SKM-1 treated with dmso at 0.1 percent for 144 hours (cell line): ENCODE measurements at regions not wholly inside any gene's neighbourhood (a gene's known extent, or its start where the extent isn't known, plus 50 kb on each side); places are given as distances from the start of the nearest gene placed in this dataset.
A peak's percentile ranks its signal among the peaks of the same experiment; 100 is the strongest.

Experiments
- DNase-seq: peaks from one replicate; lab custom pipeline; 2025; ENCODE audit not compliant: unreplicated experiment; lab: John Stamatoyannopoulos, UW

DNA sequence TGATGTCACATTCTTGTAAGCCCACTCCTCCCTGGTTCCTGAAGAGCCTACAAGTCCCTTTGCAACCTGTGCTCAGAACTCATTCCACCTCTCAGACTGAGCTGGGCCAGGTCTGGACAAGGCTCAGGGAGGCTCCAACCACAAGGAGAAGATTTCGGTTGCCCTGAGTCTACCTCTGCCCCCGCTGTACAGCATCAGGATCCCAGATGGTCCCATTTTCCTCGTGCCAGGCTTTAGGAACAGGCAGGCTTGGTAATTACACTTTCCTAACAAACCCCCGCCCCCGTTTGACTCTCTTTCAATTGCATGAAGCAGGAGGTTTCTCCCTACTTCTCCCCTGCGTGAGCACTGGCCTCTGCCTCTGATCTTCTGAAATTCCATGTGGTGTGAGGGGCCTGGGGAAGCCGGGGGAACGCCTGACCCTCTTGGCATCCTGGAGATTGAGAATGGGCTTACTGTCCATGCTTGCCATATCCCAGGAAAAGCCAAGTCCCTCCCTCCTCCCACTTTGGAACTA lies 86.9 kb upstream of the CTNNA1 start:
- no peak for DNase-seq

DNA sequence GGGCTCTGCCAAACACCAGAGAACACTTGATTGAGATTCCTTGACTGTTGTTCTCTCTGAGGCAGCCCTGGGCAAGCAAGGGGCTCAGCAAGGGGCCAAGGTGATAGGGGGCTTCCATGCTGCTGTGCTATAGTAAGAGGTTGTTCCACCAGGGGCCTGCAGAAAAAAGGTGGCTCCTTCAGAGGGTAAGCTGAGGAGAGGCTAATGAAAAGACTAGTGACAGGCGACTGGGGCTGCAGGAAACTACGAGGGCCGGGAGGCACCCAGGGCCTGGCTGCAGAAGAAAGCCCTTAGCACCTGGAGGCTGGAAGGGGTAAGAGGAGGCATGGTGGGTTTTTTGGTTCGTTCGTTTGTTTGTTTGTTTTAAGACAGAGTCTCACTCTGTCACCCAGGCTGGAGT lies 88.0 kb upstream of the CTNNA1 start:
- DNase-seq: no peak

DNA sequence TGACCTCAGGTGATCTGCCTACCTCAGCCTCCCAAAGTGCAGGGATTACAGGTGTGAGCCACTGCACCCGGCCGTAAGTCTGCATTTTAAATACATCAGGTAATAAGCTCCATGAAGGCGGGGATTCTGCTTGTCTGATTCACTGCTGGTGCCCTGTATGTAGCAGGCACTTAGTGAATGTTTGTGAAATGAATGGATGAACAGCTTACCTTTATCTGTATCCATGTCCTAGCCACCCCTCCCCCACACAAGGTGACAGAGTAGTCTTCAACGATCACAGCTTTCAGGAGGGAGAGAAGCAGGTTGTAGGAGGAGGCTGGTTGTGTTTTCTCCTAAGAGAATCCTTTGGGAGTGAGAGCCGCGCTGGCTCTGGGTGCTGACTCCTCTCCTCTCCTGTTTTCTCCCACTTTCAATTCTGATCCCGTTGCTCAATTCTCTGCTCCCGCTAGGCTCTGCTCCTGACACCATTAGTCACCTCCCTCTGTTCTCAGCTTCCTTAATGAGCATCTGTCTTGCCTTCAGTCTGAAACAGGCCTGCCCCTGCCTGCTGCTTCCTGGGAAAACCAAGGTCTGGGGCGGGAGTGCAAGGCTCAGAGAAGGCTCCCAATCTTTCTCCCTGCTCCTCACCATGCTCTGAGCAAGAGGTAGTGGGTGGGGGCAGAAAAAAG lies 88.8 kb upstream of the CTNNA1 start:
- no peak for DNase-seq

DNA sequence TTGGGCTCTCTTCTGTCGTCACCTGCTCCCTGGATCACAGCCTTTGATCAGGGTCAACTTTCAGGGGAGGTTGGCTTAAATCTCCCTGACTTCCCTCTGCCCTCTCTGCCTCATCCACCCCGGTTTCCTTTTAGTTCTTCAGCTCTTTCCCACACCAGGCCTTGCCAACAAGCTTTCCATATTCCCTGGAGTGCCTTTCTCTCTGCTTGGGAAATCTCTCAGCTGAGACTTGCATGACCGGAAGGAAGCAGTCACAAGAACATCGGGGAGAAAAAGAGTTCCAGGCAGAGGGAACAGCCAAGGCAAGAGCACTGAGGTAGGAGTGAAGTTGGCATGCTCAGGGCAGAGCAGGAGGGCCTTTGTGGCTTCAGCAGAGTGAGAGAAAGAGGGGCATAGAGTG lies 88.4 kb upstream of the HSPA9 start:
- no peak for DNase-seq

DNA sequence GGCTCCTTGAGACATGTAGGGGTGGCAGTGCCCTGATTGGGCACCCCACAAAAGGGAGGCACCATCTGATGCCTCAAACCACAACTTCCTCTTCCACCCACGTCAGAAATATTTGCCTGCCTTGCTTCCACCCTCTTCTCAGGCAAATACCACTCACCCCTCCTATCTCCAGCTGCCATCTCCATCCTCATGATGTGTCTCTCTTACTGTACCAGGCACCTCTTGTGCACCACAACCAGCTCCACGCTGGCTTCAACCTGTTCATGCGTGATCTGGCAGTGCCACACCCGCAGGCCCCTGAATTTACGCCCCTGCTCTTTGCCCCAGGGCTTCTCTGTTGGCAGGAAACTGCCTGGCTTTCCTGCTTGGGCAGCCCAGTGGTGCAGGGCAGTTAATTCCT lies 87.8 kb upstream of the HSPA9 start:
- peak; percentile 18 for DNase-seq

DNA sequence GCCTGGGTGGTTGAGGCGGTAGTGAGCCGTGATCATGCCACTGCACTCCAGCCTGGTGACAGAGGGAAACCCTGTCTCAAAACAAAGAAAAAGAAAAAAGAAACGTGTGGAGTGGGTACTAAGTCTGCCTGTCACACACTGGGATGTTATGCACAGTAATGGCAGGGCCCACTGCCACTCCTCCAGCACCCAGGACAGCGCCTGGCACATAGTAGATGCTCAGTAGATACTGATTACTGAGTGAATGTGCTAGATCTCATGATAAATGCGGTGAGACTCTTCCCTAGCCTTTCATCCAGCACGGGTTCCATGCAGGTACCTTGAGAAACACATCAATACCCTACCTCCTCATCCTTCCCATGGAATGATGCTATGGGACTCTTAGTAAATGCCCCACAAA lies 87.4 kb upstream of the HSPA9 start:
- no peak for DNase-seq

DNA sequence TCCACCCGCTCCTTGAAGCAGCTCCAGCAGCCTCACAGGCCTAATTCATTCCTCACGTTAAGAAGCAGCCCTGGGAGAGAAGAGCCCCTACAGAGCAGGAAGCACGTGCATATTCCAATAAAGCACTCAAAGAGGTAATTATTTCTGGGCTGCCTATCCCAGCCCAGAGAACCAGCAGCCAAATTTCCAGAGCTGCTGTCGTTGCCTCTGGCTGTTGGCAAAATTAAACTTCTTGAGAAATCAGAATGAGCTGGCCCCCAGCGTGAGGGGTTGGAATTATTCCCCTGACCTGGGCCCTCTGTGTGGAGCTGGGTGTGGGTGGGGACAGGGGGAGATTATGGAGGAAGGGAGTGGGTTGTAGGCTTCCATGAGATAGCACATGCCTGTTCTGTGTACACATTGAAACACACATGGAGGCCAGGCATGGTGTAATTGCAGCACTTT lies 86.8 kb upstream of the HSPA9 start:
- no peak for DNase-seq

DNA sequence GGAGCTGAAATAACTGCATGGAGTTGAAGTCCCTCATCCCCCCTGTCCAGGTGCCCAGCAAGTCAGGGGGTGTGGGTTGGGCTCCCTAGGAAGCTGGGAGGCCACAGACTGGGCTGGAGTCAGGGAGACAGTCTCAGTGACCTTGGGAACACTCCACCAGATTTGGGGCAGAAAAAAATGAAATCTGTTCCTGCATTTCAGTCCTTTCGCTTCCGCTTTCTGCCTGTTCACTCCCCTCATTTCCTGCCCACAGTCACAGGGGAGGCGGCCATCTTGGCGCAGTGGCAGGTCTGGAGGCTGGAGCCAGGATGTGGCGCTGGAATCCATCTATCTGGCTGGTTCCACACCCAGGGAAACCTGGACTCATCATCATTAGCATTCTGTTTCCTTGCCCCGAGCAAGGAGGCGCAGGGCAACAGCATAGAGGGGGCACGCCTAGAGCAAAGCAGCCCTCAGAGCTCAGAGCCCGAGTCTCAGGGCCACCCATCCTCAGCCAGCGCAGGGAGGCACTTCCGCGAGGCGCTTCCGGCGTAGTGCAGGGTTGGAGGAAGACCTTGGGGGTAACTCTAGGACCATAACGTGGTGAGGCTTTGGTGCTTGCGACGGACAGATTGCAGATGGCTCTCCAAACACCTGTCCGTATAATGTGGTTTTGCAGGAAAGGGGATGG lies 86.2 kb upstream of the HSPA9 start:
- DNase-seq: peak; percentile 8

DNA sequence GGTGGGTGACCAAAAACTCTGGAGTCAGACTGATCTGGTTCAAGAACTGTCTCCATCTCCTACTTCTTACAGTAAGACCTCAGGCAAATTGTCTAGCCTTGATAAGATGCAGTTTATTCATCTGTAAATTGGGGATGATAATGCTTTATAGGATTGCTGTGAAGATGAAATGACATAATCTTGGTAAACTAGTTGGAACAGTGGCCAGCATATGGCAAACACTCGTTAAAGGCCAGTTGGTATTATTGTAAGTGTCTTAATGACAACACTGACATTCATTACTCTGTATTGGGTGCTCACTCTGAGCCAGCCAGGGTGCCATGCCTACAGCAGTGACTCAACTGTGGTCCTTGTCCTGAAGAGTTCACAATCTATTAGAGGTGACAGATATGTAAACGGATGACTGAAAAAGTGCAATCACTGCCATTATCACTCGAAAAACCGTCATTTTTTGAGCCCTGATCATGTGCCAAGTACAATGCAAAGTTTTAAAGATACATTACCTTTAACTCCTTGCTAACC lies 84.9 kb upstream of the HSPA9 start:
- no peak for DNase-seq

DNA sequence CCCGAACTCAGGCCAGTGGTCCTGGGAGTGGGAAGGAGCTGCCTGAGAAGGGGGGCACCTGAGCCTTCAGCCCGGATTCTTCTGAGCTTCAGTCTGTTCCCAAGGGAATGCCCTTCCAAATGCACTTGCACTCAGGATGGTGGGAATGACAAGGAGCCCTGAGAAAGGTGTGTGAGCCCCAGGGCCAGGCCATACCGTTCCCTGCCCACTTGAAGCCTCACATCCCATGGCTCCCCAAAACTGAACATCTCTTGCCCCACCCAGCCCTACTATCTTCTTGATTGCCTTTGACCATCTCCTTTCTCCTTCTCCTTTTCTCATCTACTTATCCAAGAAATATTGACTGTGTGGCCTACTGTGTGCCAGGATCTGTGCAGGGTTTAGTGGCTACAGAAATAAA lies 84.4 kb upstream of the HSPA9 start:
- DNase-seq: no peak

DNA sequence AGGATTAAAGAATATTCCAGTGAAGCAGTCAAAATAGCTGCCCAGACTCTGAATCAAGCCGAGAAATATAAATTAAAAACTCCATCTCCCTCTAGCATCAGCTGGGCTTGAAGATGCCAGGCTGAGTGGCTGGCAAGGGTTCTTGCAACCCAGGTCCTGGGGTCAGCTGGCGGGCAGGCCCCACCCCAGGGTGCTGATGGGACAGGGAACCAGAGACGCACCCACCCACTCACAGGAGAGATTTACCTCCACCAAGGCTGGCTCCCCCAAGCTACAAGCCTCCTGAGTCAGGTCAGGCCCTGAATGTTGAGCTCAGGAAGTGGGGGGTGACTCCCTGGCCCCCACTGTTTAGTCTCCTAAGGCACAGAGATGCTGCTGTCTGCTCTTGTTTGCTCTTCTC lies 83.9 kb upstream of the HSPA9 start:
- DNase-seq: no peak

DNA sequence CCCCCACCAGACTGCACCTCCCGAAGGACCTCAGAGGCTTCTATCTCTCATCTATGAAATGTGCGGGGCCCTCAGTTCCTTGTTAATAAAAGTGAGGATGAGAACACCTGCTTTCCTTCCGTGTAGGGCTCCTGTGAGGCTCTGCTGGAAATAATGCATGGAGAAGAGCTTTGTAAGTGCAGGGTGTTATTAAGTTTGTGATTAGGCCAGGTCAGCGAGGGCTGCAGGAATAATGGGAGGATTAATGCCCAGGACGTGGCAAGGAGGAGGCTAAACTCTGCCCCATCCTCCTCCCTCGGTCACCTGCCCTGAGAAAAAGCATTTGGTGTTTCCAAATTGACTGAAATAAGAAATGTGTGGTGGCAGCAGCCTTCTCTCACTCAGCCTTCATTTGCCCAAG lies 83.5 kb upstream of the HSPA9 start:
- no peak for DNase-seq

DNA sequence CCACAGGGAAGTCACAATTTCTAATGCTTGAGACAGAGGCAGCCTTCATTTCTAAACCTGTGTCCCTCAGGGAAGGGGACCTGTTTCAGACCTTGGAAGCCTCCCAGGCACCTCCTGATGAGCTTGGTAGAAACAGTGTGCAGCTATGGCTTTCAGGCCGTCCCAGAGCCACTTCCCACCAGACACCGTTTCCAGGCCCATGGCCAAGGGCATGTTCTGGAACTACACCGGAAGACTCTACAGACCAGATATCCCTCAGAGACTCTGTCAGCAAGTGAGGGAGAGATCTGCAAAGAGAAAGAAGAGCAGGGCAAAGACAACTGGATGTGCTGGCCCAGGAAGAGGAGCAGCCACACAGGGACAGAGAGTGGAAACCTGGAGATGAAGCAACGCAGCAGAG lies 82.2 kb upstream of the HSPA9 start:
- no peak for DNase-seq

DNA sequence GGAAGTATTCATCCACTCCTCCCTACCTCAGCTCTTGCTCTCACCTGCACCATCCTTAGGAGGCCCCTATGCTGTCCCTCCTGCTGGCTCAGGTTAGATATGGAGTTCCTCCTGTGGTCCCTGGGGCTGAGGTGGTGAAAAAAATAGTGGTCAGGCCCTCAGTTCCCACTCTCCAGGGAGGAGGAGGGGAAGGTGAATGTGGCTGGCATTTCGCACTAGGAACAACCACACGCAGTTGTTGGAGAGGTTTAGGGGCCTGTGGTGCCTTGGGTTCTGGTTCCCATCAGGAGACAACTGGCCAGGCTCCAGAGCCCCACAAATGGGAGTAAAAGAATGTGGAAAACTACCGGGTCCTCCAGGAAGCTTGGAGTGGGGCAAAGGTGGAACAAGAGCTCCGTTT lies 81.7 kb upstream of the HSPA9 start:
- no peak for DNase-seq

DNA sequence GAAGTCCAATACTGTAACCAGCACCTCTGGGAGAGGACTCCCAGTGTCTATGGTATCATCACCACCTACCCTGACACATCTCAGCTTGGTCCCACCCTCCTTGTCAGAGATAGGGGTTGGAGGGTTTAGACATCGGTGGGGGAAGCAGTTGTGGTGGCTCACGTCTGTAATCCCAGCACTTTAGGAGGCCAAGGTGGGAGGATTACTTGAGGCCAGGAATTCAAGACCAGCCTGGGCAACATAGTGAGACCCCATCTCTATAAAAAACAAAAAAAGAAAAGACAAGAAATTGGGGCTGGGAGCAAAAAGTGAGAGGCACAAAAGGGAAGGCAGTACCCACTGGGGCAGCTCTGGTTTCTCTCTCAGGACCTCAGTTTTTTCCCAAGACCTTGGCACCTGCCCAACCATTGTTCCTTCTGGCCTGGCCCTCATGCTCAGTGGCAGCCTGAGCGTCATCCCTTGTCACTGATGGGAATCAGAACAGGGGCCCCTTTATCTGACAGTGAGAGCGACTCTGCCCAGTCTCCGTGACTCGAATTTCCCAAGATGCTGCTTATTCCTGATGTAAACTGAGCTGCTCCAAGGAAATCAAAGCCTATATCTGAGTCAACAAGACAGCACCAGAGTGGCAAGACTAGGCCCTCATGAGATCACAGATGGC lies 80.5 kb upstream of the HSPA9 start:
- no peak for DNase-seq

DNA sequence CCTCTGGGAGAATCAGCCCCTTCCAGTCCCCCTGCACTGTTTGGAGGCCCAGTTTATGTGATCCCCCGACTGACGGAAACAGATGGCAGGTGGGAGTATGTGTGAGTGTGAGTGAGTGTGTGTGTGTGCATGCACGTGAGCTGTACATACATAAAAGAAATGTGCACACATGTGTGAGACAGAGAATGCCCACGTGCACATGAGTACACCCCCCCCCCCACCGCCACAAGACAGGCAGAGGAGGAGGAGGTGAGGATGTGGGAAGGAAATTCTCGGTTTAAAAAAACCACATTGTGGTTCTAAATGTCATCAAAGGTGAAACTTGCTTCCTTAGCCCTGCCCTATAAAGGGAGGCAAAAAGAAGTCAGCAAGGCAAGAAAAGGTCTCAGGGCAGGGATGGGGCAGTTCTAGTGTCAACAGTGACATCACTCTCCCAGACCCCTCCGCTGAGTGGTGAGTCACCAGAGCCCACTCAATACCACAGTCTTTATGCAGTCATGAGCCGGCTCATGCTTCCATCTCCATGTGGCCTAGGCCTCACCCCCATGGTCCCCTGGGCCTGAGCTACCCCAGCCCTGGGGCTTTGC lies 79.2 kb upstream of the HSPA9 start:
- peak; percentile 8 for DNase-seq

DNA sequence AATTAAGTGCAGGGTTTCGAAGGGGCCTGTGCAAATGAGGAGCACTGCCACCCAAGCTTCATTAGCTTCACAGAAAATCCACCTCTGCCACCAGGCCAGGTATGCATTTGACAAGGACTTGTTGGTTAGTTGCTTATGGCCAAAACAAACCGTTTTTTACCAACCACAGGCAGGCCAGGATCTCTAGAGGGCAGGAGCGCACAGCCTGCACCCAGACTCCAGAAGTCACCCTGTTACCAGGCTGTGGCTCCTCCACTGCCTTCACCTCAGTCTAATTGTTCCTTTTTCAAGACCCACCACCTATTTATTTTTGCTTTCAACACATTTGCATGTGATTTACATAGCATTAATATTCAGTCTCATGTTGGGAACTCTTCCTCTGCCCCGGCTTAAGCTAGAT lies 78.3 kb upstream of the HSPA9 start:
- DNase-seq: no peak

DNA sequence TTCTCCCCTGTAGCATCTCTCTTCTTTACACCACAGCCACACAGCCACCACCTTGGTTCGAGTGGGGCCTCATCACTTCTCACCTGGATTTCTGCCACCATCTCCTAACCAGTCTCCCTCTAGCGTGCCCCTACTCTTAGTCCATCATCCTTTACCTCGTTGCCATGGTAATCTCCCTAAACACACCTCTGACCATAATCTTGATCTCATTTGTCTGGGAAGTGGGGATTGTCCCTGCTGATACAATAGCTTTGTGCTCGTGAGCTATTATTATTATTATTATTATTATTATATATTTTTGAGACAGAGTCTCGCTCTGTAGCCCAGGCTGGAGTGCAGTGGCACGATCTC lies 76.5 kb upstream of the HSPA9 start:
- no peak for DNase-seq

DNA sequence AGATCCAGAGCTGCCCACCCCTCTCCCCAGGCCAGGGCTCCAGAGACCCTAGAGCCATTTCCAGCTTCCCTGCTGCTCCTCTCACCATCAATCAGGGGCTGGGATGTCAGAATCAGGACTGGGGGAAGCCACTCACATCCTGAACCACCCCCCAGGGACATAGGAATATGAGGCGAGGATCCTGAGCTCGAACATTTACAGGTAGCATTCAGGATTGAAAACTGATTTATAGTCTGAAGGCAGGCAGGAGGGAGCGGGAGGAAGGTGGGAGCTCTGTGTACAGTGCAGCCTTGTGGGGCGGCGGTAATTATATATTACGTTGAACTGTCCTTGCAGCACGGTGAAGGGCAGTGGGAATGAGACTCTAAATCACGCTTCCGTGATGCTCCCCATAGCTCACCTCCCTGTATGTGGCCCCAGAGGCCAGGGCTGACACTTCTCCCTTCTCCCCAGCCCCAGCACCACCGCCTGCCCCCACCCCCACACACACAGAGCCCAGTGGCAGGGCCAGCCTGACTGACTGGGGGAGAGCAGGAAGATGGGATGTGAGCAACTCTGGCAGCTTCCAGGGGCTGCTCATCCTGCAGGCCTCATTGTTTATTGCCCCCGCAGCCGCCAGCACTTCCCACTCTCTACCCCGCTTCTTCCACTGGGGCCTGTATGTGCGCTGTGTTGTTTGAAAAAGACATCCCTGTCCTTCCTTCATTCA lies 76.0 kb upstream of the HSPA9 start:
- no peak for DNase-seq

DNA sequence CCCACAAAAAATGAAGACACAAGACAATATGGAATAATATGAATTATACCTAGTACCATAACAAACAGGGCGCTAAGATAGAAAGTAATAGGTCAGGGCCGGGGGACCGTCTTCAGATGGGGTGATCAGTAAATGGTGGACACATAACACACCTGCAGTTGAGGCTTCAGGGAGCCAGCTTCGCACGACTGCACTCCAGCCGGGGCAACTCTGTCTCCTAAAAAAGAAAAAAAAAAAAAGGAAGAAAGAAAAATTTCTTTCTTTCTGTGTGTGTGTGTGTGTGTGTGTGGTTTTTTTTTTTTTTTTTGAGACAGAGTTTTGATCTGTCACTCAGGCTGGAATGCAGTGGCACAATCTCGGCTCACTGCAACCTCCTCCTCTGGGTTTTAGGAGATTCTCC lies 75.0 kb upstream of the HSPA9 start:
- DNase-seq: no peak

DNA sequence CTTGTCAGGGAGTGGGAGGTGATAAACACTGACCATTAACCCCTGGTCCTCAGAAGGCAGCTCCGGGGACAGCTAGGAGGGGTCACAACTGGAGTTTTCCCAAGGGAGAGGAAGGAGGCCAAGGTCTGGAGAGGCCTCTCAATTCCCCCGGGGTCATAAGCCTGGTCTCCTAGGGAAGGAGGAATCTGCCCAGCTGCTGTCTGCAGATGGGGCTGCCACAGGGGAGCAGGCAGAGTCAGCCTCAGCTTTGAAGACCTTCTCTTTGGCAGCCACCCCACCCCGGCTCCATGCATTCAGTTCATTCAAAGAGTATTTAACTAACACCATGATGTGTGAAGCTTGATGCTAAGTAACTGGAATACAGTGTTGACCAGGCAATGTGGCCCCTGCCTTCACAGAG lies 74.6 kb upstream of the HSPA9 start:
- no peak for DNase-seq
